IMR-90 (cell line): ENCODE measurements at regions not wholly inside any gene's neighbourhood (a gene's known extent, or its start where the extent isn't known, plus 50 kb on each side); places are given as distances from the start of the nearest gene placed in this dataset.

Experiments
- ATAC-seq: fragments of 200-7000 bp; cut with Tn5 transposase; 2 replicates; pipeline ENCODE4 v1.9.1; 2020; ENCODE audit warnings: low read depth, mild to moderate bottlenecking, moderate library complexity
- BruUV-seq: library from RNA; stranded (reverse); fragments of 400-500 nt; replicated peaks from 2 replicates; lab custom pipeline; 2021; lab: Mats Ljungman, UMichigan
- CTCF ChIA-PET: fragments of 300-600 bp; formaldehyde crosslinking; extraction: SDS; loops from one replicate; lab custom pipeline; 2021; ENCODE audit warnings: antibody characterized with exemption; lab: Yijun Ruan, JAX
- POLR2A ChIA-PET: fragments of 300-600 bp; sonication (Branson Sonifier 250); formaldehyde crosslinking; loops from one replicate; lab custom pipeline; 2022; ENCODE audit warnings: antibody characterized with exemption; ENCODE audit not compliant: unreplicated experiment; lab: Charles Lee
- DNase-seq: peaks from one replicate; pipeline ENCODE4 v3.0.0; 2013
- H2AFZ ChIP-seq: replicated peaks from 2 replicates; pipeline ENCODE3; 2013; ENCODE audit warnings: low read length, mild to moderate bottlenecking; ENCODE audit not compliant: poor library complexity
- H2AK5ac ChIP-seq: 2 replicates; pipeline ENCODE4 v1.6.1; 2013; ENCODE audit warnings: low read depth, low read length, inconsistent platforms
- H2AK9ac ChIP-seq: replicated peaks from 2 replicates; pipeline ENCODE3; 2013; ENCODE audit warnings: mild to moderate bottlenecking, low read depth, low read length, moderate library complexity; ENCODE audit not compliant: poor library complexity
- H2BK120ac ChIP-seq: 2 replicates; pipeline ENCODE4 v1.6.1; 2013; ENCODE audit warnings: low read depth, low read length, inconsistent platforms
- H2BK15ac ChIP-seq: 3 replicates; pipeline ENCODE4 v1.6.1; 2013; ENCODE audit warnings: low read depth, low read length, inconsistent platforms
- H2BK20ac ChIP-seq: 2 replicates; pipeline ENCODE4 v1.6.1; 2013; ENCODE audit warnings: low read depth, mild to moderate bottlenecking, inconsistent platforms, low read length, moderate library complexity
- H2BK5ac ChIP-seq: 2 replicates; pipeline ENCODE4 v1.6.1; 2013; ENCODE audit warnings: mild to moderate bottlenecking, low read depth, low read length, inconsistent platforms; ENCODE audit not compliant: poor library complexity, severe bottlenecking
- H3K14ac ChIP-seq: replicated peaks from 2 replicates; pipeline ENCODE4 v1.6.1; 2013; ENCODE audit warnings: low read depth, low read length, inconsistent platforms
- H3K18ac ChIP-seq: 2 replicates; pipeline ENCODE4 v1.6.1; 2013; ENCODE audit warnings: low read depth, low read length, control low read depth
- H3K23ac ChIP-seq: 2 replicates; pipeline ENCODE4 v1.6.1; 2013; ENCODE audit warnings: low read depth, low read length, inconsistent platforms
- H3K27ac ChIP-seq: 2 replicates; pipeline ENCODE4 v1.5.1; 2013; ENCODE audit warnings: mild to moderate bottlenecking, control low read depth, low read length; ENCODE audit not compliant: insufficient read depth
- H3K27me3 ChIP-seq: 2 replicates; pipeline ENCODE4 v1.6.1; 2013; ENCODE audit warnings: low read length; ENCODE audit not compliant: control insufficient read depth, insufficient read depth
- H3K36me3 ChIP-seq: 2 replicates; pipeline ENCODE4 v1.6.1; 2013; ENCODE audit warnings: low read length, mixed read lengths; ENCODE audit not compliant: control insufficient read depth, insufficient read depth
- H3K4ac ChIP-seq: 2 replicates; pipeline ENCODE4 v1.6.1; 2013; ENCODE audit warnings: low read depth, low read length, inconsistent platforms
- H3K4me1 ChIP-seq: 2 replicates; pipeline ENCODE4 v1.6.1; 2013; ENCODE audit warnings: low read length, mixed read lengths; ENCODE audit not compliant: control insufficient read depth, insufficient read depth
- H3K4me2 ChIP-seq: 2 replicates; pipeline ENCODE4 v1.6.1; 2013; ENCODE audit warnings: low read depth, mild to moderate bottlenecking, control low read depth, low read length, moderate library complexity
- H3K4me3 ChIP-seq: 2 replicates; pipeline ENCODE4 v1.5.1; 2013; ENCODE audit warnings: low read depth, mild to moderate bottlenecking, control low read depth, low read length, moderate library complexity; ENCODE audit not compliant: insufficient read depth
- H3K56ac ChIP-seq: 2 replicates; pipeline ENCODE4 v1.6.1; 2013; ENCODE audit warnings: low read length, inconsistent platforms; ENCODE audit not compliant: insufficient read depth; ENCODE audit errors: extremely low read depth
- H3K79me1 ChIP-seq, 2 experiments: 2 replicates each; pipeline ENCODE4 v1.6.1; 2013; ENCODE audit warnings: low read length in 2 of 2, inconsistent platforms in 1 of 2, low read depth in 1 of 2
- H3K9ac ChIP-seq: 2 replicates; pipeline ENCODE4 v1.6.1; 2013; ENCODE audit warnings: low read depth, low read length, control low read depth
- H3K9me1 ChIP-seq: 2 replicates; pipeline ENCODE4 v1.6.1; 2013; ENCODE audit warnings: low read length, inconsistent platforms; ENCODE audit not compliant: insufficient read depth
- H3K9me3 ChIP-seq: 2 replicates; pipeline ENCODE4 v1.6.1; 2013; ENCODE audit warnings: low read length; ENCODE audit not compliant: control insufficient read depth, insufficient read depth
- H4K20me1 ChIP-seq: 2 replicates; pipeline ENCODE4 v1.6.1; 2013; ENCODE audit warnings: low read length, inconsistent platforms; ENCODE audit not compliant: insufficient read depth
- H4K5ac ChIP-seq: 2 replicates; pipeline ENCODE4 v1.6.1; 2013; ENCODE audit warnings: mild to moderate bottlenecking, low read depth, low read length, control low read depth
- H4K8ac ChIP-seq, 2 experiments: 2 replicates each; pipeline ENCODE4 v1.6.1; 2013; ENCODE audit warnings: low read depth in 2 of 2, low read length in 2 of 2, control low read depth in 1 of 2, inconsistent platforms in 1 of 2
- H4K91ac ChIP-seq: 2 replicates; pipeline ENCODE4 v1.6.1; 2013; ENCODE audit warnings: low read depth, low read length, inconsistent platforms; ENCODE audit not compliant: insufficient read depth
- BHLHE40 ChIP-seq: fragments of 150-350 bp; IDR thresholded peaks from 2 replicates; pipeline ENCODE4 v1.6.1; 2016; ENCODE audit warnings: mild to moderate bottlenecking, low read depth, low read length
- CEBPB ChIP-seq: IDR thresholded peaks from 2 replicates; pipeline ENCODE4 v1.6.1; 2012; ENCODE audit warnings: low read depth, low read length, improper control_type of control experiment
- CHD1 ChIP-seq: IDR thresholded peaks from 2 replicates; pipeline ENCODE4 v1.6.1; 2012; ENCODE audit warnings: low read depth, low read length, improper control_type of control experiment
- FOS ChIP-seq: fragments of 150-350 bp; IDR thresholded peaks from 2 replicates; pipeline ENCODE4 v1.6.1; 2016; ENCODE audit warnings: low read depth, low read length
- MXI1 ChIP-seq: IDR thresholded peaks from 2 replicates; pipeline ENCODE4 v1.6.1; 2012; ENCODE audit warnings: low read depth, mild to moderate bottlenecking, low read length, moderate library complexity, borderline replicate concordance
- NFE2L2 ChIP-seq: fragments of 150-350 bp; IDR thresholded peaks from 2 replicates; pipeline ENCODE4 v1.6.1; 2016; ENCODE audit warnings: low read depth, mild to moderate bottlenecking, low read length
- POLR2A ChIP-seq: IDR thresholded peaks from 2 replicates; pipeline ENCODE4 v1.6.1; 2012; ENCODE audit warnings: mild to moderate bottlenecking, low read depth, low read length
- RCOR1 ChIP-seq: IDR thresholded peaks from 2 replicates; pipeline ENCODE4 v1.6.1; 2012; ENCODE audit warnings: mild to moderate bottlenecking, low read length, improper control_type of control experiment; ENCODE audit not compliant: insufficient replicate concordance
- RFX5 ChIP-seq: IDR thresholded peaks from 2 replicates; pipeline ENCODE4 v1.8.0; 2012; ENCODE audit warnings: low read depth, mild to moderate bottlenecking, low read length, moderate library complexity
- SMC3 ChIP-seq: fragments of 150-350 bp; IDR thresholded peaks from 2 replicates; pipeline ENCODE4 v1.6.1; 2016; ENCODE audit warnings: low read depth, mild to moderate bottlenecking, antibody characterized with exemption, low read length, moderate library complexity
- USF2 ChIP-seq: fragments of 150-350 bp; IDR thresholded peaks from 2 replicates; pipeline ENCODE4 v1.6.1; 2017; ENCODE audit warnings: mild to moderate bottlenecking, antibody characterized with exemption, low read length, low read depth
- WGBS, 2 experiments: methylation state at CpG; one replicate each; pipeline versions ENCODE4 v1.1.5 to v1.1.7; 2013; ENCODE audit warnings: missing lambda C conversion rate in 2 of 2; ENCODE audit not compliant: insufficient read length in 1 of 2; ENCODE audit errors: extremely low coverage in 2 of 2; 5-methylcytosine and 5-hydroxymethylcytosine counted together
- dilution Hi-C: fragments of 300-500 bp; cut with HindIII; formaldehyde crosslinking; loops from one replicate; pipeline ENCODE4 v1.14.3; 2018; ENCODE audit warnings: low sequenced_read_pairs; ENCODE audit not compliant: unreplicated experiment
- in situ Hi-C: fragments of 300-500 bp; cut with MboI; formaldehyde crosslinking; loops from 3 replicates; pipeline ENCODE4 v1.14.3; 2019; ENCODE audit warnings: low sequenced_read_pairs, inconsistent platforms, mixed read lengths
- intact Hi-C: fragments of 100-400 bp; cut with micrococcal nuclease; formaldehyde crosslinking; loops from 2 replicates; pipeline ENCODE4 v1.10.0; 2022

DNA sequence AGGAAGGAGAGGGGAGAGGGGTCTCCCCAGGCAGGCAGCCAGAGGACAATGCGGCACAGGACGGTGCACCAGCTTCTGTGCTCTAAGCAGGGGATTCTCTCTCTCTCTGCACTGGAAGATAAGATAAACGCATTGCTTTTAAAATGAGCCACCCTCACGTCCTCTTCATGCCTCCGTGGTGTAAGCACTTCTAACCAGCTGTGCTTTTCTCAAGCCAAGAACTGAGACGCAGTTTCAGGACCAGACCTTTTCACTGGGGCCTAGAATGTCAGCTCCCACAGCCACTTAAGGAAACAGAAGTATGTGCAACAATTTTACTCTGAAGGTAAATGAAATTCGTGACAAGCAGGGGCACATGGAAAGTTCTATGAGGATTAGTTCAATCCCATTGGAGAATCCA lies 82.4 kb downstream of the PSMB1 start:
- Histone ChIP-seq H3K4me3 (no peak overlapping the region), H3K4ac (no peak overlapping the region), H3K23ac (no peak overlapping the region), H3K14ac (no peak overlapping the region), H4K5ac (no peak overlapping the region), H3K79me1 (no peaks in the 10 kb centered on the region), H3K4me2 (peak overlapping the region; percentile 63; the same call in 1 of the 2 replicates), H3K4me1 (no peaks in the 10 kb centered on the region), H3K9ac (no peak overlapping the region), H2BK120ac (no peak overlapping the region), H3K36me3 (no peaks in the 10 kb centered on the region), H2BK15ac (no peak overlapping the region), H2AFZ (no peak overlapping the region), H4K20me1 (no peaks in the 10 kb centered on the region), H4K91ac (no peak overlapping the region), H2AK5ac (no peak overlapping the region), H2BK5ac (no peak overlapping the region), H3K27ac (no peak overlapping the region), H3K9me1 (no peaks in the 10 kb centered on the region), H3K18ac (no peak overlapping the region), H3K27me3 (peaks cover 13% of the 10 kb centered on the region; the same call in 1 of the 2 replicates), H3K9me3 (peaks cover 6% of the 10 kb centered on the region), H3K56ac (no peak overlapping the region), H2AK9ac (no peak overlapping the region), H2BK20ac (no peak overlapping the region), H4K8ac (no peak overlapping the region)
- ATAC-seq (peak; percentile 54), DNase-seq (peak; percentile 15)
- WGBS, 2 experiments, result 0% methylated on average over 1 of the region's 7 CpGs; no CpG with 5 or more reads in 1 of the 2 experiments
- TF ChIP-seq BHLHE40 (no peak), NFE2L2 (no peak), CHD1 (no peak), RCOR1 (no peak), CEBPB (no peak), SMC3 (no peak), RFX5 (no peak), MXI1 (no peak), FOS (no peak), POLR2A (no peak), USF2 (no peak)
- dilution Hi-C loops, result no loop called here
- CTCF ChIA-PET, result no interaction called here
- no TSS peak for BruUV-seq
- intact Hi-C loops, result no loop called here
- in situ Hi-C loops, result no loop called here
- POLR2A ChIA-PET, result no interaction called here
